Coronary artery (tissue), 2 donors: ENCODE measurements at regions not wholly inside any gene's neighbourhood (a gene's known extent, or its start where the extent isn't known, plus 50 kb on each side); places are given as distances from the start of the nearest gene placed in this dataset.
"Not testable (repeated sequence)": the region's sequence is repeated elsewhere in the genome, so short reads cannot be mapped to it uniquely, and the experiment has no call there.

Experiments
- DNase-seq: peaks from one replicate; pipeline ENCODE4 v3.0.0-alpha.2; 2017; ENCODE audit warnings: low spot score
- H3K27ac ChIP-seq, 2 donors: fragments of 200-600 bp; sonication (generic); one replicate each; pipeline ENCODE4 v1.5.1; 2016 to 2019
- H3K4me3 ChIP-seq: fragments of 200-600 bp; sonication (generic); 2 replicates; pipeline ENCODE4 v1.5.1; 2016; ENCODE audit warnings: mild to moderate bottlenecking, moderate library complexity
- TF ChIP-seq, protein P1 (sequence below): fragments of 200-600 bp; sonication (generic); IDR thresholded peaks from one replicate; pipeline ENCODE4 v1.5.1; 2019; ENCODE audit warnings: antibody characterized with exemption

DNA sequence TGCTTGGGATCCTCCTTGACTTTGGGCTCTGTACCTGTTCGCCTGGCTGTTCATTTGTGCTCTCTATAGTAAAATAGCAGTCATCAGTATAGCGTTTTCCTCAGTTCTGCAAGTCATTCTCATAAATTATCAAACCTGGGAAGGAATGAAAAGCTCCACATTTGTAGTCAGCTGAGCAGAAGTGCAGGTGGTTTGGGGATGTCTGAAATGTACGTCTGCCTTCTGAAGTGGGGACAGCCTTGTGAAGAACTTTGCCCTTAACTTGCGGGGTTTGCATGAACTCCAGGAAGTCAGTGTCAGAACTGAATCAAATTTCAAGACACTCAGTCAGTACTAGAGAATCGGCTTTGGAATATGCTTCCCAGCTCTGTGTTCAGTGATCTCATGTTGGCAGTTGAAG is 358.3 kb upstream of the PRKCQ start:
- Histone ChIP-seq H3K27ac (no peak overlapping the region), H3K4me3 (no peak overlapping the region)
- no peak for DNase-seq
- TF ChIP-seq, protein P1, sequence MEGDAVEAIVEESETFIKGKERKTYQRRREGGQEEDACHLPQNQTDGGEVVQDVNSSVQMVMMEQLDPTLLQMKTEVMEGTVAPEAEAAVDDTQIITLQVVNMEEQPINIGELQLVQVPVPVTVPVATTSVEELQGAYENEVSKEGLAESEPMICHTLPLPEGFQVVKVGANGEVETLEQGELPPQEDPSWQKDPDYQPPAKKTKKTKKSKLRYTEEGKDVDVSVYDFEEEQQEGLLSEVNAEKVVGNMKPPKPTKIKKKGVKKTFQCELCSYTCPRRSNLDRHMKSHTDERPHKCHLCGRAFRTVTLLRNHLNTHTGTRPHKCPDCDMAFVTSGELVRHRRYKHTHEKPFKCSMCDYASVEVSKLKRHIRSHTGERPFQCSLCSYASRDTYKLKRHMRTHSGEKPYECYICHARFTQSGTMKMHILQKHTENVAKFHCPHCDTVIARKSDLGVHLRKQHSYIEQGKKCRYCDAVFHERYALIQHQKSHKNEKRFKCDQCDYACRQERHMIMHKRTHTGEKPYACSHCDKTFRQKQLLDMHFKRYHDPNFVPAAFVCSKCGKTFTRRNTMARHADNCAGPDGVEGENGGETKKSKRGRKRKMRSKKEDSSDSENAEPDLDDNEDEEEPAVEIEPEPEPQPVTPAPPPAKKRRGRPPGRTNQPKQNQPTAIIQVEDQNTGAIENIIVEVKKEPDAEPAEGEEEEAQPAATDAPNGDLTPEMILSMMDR, result no peak

- H3K27ac ChIP-seq, result no peak overlapping the region
- DNase-seq, result no peak
- H3K4me3 ChIP-seq, result no peak overlapping the region
- TF ChIP-seq, protein P1, result no peak
These were observed 356.9 kb upstream of the PRKCQ start for GRCh38 chr10:6936931-6937330.

- no peak for DNase-seq
- Histone ChIP-seq H3K27ac (no peak overlapping the region), H3K4me3 (no peak overlapping the region)
- TF ChIP-seq, protein P1, result no peak
These were observed 349.2 kb upstream of the PRKCQ start for GRCh38 chr10:6929148-6929830.

GRCh38 chr10:6928586-6928985 is 348.5 kb upstream of the PRKCQ start:
- no peak for DNase-seq
- TF ChIP-seq, protein P1, result no peak
- no peak overlapping the region for H3K27ac ChIP-seq
- no peak overlapping the region for H3K4me3 ChIP-seq

- no peak overlapping the region for H3K27ac ChIP-seq
- TF ChIP-seq, protein P1, result no peak
- no peak for DNase-seq
- H3K4me3 ChIP-seq, result no peak overlapping the region
These were observed 346.9 kb upstream of the PRKCQ start for GRCh38 chr10:6926971-6927370.

DNA sequence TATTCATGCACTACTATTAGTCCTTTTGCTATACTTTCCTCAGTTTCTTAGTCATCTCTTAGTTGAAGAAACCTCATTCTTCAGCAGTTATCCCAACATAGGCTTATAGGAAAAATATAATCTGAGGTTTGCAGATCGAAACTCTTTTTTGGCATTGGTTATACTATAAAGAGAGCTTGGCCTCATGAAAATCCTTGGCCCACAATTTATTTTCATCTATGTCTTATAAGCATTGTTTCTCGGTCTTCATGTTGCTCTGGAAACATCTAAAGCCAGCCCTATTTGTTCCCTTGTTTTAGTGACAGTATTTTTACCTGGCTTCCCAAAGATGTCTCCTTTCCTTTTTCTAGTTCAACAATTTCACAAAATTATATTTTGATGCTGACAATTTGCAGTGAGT is 345.1 kb upstream of the PRKCQ start:
- TF ChIP-seq, protein P1, result no peak

GRCh38 chr10:6924166-6924565 is 344.1 kb upstream of the PRKCQ start:
- TF ChIP-seq, protein P1, result no peak
- Histone ChIP-seq H3K4me3 (no peak overlapping the region), H3K27ac (no peak overlapping the region)
- DNase-seq, result no peak

More for the DNA sequence above, 345.1 kb upstream of the PRKCQ start:
- Histone ChIP-seq H3K4me3 (no peak overlapping the region), H3K27ac (no peak overlapping the region)
- DNase-seq, result no peak

DNA sequence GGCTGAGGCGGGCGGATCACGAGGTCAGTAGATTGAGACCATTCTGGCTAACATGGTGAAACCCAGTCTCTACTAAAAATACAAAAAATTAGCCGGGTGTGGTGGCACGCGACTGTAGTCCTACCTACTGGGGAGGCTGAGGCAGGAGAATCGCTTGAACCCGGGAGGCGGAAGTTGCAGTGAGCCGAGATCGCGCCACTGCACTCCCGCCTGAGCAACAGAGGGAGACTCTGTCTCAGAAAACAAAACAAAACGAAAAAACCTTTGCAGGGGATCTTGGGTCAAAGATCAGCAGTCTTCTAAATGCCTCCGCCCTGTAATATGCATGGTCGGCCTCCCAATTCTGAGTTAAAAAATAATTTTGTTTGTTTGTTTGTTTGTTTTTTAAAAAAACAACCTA is 340.9 kb upstream of the PRKCQ start:
- not testable (repeated sequence) for DNase-seq, H3K4me3 ChIP-seq, H3K27ac ChIP-seq
